Lower leg skin (tissue), 4 donors: ENCODE measurements at regions not wholly inside any gene's neighbourhood (a gene's known extent, or its start where the extent isn't known, plus 50 kb on each side); places are given as distances from the start of the nearest gene placed in this dataset.

Experiments
- DNase-seq, 2 donors: peaks; one replicate each; pipeline ENCODE4 v3.0.0-alpha.2; 2019; ENCODE audit warnings: low spot score in 2 of 2
- H3K4me3 ChIP-seq: fragments of 200-600 bp; sonication (generic); 2 replicates; pipeline ENCODE4 v1.5.1; 2017; ENCODE audit warnings: mild to moderate bottlenecking, low read depth; ENCODE audit not compliant: poor library complexity, severe bottlenecking
- POLR2A ChIP-seq, 2 donors: fragments of 450-650 bp; IDR thresholded peaks; one replicate each; pipeline ENCODE4 v1.6.1; 2016 to 2017; ENCODE audit warnings: antibody characterized with exemption in 2 of 2, mild to moderate bottlenecking in 1 of 2, moderate library complexity in 1 of 2
- WGBS, 2 donors: methylation state at CpG; one replicate each; pipeline ENCODE4 v1.1.5; 2018; 5-methylcytosine and 5-hydroxymethylcytosine counted together
- intact Hi-C: fragments of 100-400 bp; cut with DNase I; formaldehyde crosslinking; loops from one replicate; pipeline ENCODE4 v1.15.0; 2023; ENCODE audit warnings: low total_unique reads
- TF ChIP-seq, protein P1 (sequence below), 3 donors: fragments of 450-650 bp; IDR thresholded peaks; one replicate each; pipeline ENCODE4 v1.5.1; 2016; ENCODE audit warnings: antibody characterized with exemption in 3 of 3, mild to moderate bottlenecking in 3 of 3, moderate library complexity in 2 of 3

DNA sequence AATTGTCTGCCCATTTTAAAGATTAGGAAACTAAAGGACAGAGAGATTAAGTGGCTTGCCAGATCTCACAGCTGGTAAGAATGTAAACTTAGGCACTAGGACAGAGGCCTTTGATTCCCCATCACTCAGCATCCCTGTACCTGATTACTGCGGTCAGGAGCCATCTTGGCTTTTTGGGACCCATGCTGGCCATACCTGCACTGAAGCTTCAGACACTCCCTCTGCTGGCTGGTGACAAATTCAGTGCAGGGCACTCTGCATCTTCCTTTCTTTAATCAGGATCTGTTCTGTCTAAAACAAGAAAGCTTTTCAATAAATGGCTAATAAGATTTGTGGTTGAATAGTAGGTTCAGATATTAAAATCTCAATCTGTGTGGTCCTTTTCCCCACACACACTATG is 215.5 kb upstream of the RORB start:
- 90 to 97% methylated on average over 1 of the region's 1 CpG for WGBS, 2 donors
- intact Hi-C loops = no loop called here
- TF ChIP-seq, protein P1, sequence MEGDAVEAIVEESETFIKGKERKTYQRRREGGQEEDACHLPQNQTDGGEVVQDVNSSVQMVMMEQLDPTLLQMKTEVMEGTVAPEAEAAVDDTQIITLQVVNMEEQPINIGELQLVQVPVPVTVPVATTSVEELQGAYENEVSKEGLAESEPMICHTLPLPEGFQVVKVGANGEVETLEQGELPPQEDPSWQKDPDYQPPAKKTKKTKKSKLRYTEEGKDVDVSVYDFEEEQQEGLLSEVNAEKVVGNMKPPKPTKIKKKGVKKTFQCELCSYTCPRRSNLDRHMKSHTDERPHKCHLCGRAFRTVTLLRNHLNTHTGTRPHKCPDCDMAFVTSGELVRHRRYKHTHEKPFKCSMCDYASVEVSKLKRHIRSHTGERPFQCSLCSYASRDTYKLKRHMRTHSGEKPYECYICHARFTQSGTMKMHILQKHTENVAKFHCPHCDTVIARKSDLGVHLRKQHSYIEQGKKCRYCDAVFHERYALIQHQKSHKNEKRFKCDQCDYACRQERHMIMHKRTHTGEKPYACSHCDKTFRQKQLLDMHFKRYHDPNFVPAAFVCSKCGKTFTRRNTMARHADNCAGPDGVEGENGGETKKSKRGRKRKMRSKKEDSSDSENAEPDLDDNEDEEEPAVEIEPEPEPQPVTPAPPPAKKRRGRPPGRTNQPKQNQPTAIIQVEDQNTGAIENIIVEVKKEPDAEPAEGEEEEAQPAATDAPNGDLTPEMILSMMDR (IDR thresholded peaks at IDR 0.05) = no peak
- TF ChIP-seq POLR2A (IDR thresholded peaks at IDR 0.05) = no peak
- no peak for DNase-seq
- no peak overlapping the region for H3K4me3 ChIP-seq

DNA sequence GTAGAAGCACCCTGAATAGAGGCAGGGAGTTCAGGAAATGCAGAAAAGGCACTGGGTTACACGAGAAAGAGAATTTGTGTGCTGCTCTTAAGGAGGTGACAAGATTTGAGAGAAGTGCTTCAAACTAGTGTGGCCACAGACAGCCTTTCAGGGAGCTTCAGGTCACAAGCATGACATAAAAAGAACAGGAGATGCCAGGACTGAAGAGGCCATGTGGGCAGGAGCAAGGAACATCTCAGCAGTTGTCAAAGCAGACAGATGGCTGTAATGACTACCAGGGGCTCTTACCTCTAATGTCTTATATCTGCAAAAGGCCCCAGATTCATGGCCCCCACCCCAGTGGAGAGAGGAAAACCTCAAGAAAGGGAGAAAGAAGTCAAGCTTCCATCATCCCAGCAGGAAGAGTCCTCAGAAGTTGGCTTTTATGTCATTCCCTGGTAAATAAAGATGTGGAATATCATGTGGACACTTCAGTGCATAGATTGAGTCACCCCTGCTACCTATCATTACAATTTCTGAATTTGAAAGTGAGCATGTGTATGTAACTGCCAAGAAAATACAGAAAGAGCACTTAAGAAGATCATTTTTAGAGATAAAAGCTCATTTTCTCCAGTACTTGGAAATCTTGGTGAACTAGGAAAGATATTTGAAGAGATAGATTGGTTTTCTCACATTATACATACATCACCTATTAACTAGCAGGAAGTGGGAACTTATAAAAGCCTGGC is 214.4 kb upstream of the RORB start:
- no peak overlapping the region for H3K4me3 ChIP-seq
- intact Hi-C loops = no loop called here
- WGBS, 2 donors = 0% methylated on average over 1 of the region's 1 CpG
- no peak for DNase-seq
- TF ChIP-seq, protein P1 (IDR thresholded peaks at IDR 0.05) = no peak
- TF ChIP-seq POLR2A (IDR thresholded peaks at IDR 0.05) = no peak

DNA sequence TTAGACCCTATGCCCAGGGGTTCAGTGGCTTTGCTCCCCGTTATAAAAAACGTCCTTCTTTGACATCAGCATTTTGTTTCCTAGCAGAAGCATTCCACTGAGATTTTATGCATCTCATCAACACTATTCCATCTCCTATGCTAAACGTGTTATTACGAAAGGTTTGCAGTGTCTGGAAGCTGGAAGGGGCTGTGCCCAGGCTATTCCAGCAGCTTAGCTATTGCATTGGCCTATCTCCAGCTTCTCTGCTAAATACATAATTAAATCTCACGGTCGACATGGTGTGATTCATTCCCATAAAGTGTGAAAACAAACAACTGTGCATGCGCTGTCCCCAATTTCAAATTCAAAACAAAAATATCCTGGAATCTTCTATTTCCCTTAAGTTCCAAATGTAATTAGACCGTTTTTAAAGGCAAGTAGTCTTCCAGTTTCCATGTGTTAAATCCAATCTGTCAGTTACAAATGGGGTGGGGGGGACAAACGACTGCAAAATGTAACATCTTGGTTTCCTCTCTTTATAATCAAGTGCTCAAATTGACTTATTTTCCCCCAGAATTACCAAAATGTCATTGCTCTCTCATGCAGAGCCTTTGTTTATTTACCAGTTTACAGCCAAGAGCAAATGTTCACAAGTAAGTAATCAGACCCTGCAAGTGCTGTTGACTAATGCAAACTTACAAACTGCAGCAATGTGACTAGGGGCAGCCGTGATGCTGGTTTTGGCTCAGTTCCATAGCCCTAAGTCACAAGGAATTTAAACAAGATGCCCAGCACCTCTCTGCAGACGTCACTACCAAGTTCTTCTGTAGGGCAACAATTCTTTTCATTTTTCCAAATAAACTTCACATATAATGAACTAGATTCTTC is 212.3 kb upstream of the RORB start:
- no peak overlapping the region for H3K4me3 ChIP-seq
- WGBS, 2 donors = 33 to 35% methylated on average over 11 of the region's 11 CpGs
- DNase-seq = no peak
- intact Hi-C loops = no loop called here
- TF ChIP-seq POLR2A (IDR thresholded peaks at IDR 0.05) = no peak
- TF ChIP-seq, protein P1 (IDR thresholded peaks at IDR 0.05) = no peak

DNA sequence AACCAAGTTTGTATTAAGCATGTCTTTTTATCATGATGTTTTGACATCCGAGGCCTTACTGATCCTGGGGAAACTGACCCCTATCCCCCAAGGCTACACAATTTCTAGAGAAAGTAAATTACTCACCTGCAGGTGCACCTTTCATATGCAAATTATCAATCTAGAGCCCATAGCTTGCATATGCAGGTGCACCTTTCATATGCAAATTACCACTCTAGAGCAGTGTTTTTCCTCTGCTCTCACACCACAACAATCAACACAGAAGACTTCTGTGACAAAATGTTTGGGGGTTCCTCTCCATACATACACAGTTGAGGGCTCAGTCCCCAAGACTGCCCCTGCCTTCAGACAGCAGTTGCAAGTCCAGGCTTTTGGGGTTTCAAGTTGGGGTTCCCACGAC is 203.7 kb upstream of the RORB start:
- TF ChIP-seq POLR2A (IDR thresholded peaks at IDR 0.05) = no peak
- TF ChIP-seq, protein P1 (IDR thresholded peaks at IDR 0.05) = no peak
- no peak for DNase-seq
- no peak overlapping the region for H3K4me3 ChIP-seq
- 78 to 94% methylated on average over 2 of the region's 2 CpGs for WGBS, 2 donors
- intact Hi-C loops = no loop called here

DNA sequence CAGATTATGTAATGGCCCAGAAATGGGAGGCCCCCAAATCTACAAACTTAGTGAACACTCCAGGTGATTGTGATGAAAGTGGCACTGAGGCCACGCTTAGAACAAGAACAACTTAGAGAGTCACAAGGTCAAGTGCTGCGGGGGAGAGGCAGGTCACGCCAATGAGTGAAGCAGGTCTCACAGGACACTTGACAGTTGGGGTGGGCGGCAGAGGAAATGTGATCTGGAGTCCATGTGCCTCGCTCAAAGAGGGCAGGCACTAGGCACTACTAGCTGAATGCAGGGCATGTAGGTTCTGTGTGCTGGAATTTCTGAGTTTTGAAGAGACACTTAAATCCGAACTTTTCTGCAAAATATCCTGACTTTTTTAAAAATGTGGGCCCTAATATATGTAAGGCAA is 193.2 kb upstream of the RORB start:
- intact Hi-C loops = no loop called here
- H3K4me3 ChIP-seq = no peak overlapping the region
- no peak for DNase-seq
- 78 to 79% methylated on average over 6 of the region's 6 CpGs for WGBS, 2 donors
- TF ChIP-seq, protein P1 (IDR thresholded peaks at IDR 0.05) = no peak
- TF ChIP-seq POLR2A (IDR thresholded peaks at IDR 0.05) = no peak
